Esophagus muscularis mucosa (tissue), 4 donors: ENCODE measurements at regions not wholly inside any gene's neighbourhood (a gene's known extent, or its start where the extent isn't known, plus 50 kb on each side); places are given as distances from the start of the nearest gene placed in this dataset.

Experiments used
- DNase-seq: peaks from one replicate; pipeline ENCODE4 v3.0.0-alpha.2; 2017; ENCODE audit errors: extremely low spot score
- H3K27ac ChIP-seq, 4 donors: fragments of 200-600 bp; sonication (generic); replicated peaks in 1 of 4; 1 replicate in 3 of 4; 2 replicates in 1 of 4; pipeline ENCODE4 v1.5.1; 2016 to 2019; ENCODE audit warnings: mild to moderate bottlenecking in 1 of 4
- H3K27me3 ChIP-seq, 4 donors: fragments of 200-600 bp; sonication (generic); one replicate each; pipeline versions ENCODE4 v1.5.1 to v1.6.0; 2016 to 2019
- H3K36me3 ChIP-seq, 4 donors: fragments of 200-600 bp; sonication (generic); one replicate each; pipeline ENCODE4 v1.5.1; 2016 to 2019
- H3K4me1 ChIP-seq, 4 donors: fragments of 200-600 bp; sonication (generic); one replicate each; pipeline ENCODE4 v1.5.1; 2016 to 2019
- H3K4me3 ChIP-seq, 4 donors: fragments of 200-600 bp; sonication (generic); 1 replicate in 2 of 4; 2 replicates in 2 of 4; pipeline ENCODE4 v1.5.1; 2016 to 2019; ENCODE audit warnings: mild to moderate bottlenecking in 4 of 4, moderate library complexity in 1 of 4
- H3K9me3 ChIP-seq, 4 donors: fragments of 200-600 bp; sonication (generic); 1 replicate in 3 of 4; 2 replicates in 1 of 4; pipeline ENCODE4 v1.5.1; 2016 to 2019
- EP300 ChIP-seq: sonication (generic); formaldehyde crosslinking; IDR thresholded peaks from one replicate; pipeline ENCODE4 v1.6.1; 2017; ENCODE audit warnings: antibody characterized with exemption
- POLR2A ChIP-seq: fragments of 450-650 bp; IDR thresholded peaks from one replicate; pipeline ENCODE4 v1.6.1; 2017; ENCODE audit warnings: antibody characterized with exemption, moderate library complexity, mild to moderate bottlenecking, low read depth
- POLR2AphosphoS5 ChIP-seq, 2 donors: sonication (generic); formaldehyde crosslinking; IDR thresholded peaks; one replicate each; pipeline ENCODE4 v1.6.1; 2017; ENCODE audit warnings: antibody characterized with exemption in 2 of 2
- whole genome bisulfite sequencing: methylation state at CpG from one replicate; pipeline ENCODE4 v1.1.5; 2018; 5-methylcytosine and 5-hydroxymethylcytosine counted together
- intact Hi-C: fragments of 100-400 bp; cut with DNase I; formaldehyde crosslinking; loops from one replicate; pipeline ENCODE4 v1.15.1; 2023
- TF ChIP-seq, protein P1 (sequence below), 3 experiments: fragments of 200-600 bp in 2 of 3; fragments of 450-650 bp in 1 of 3; sonication (generic) in 2 of 3; IDR thresholded peaks; one replicate each; pipeline ENCODE4 v1.5.1; 2017 to 2019; ENCODE audit warnings: antibody characterized with exemption in 3 of 3, mild to moderate bottlenecking in 2 of 3, moderate library complexity in 1 of 3

DNA sequence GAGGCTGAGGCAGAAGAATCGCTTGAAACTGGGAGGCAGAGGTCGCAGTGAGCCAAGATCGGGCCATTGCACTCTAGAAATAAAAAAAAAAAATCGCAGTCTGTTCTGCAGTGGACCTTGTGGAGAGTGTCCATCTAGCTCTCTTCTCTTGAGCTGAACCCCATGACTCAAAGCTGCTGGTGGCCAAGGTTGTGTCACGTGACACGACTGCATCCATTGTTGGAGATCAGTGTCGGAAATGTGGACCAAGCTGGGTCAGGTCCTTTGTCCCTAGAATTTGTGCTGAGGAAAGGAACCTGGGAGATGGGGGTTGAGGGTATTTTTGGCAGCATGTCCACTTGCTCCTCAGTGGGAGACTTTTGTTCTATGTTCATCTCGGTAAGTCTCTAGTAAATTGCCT, 564.8 kb upstream of the CDH4 start:
- no peaks in the 10 kb centered on the region for H3K36me3 ChIP-seq
- intact Hi-C loops: no loop called here
- no peaks in the 10 kb centered on the region for H3K27me3 ChIP-seq
- H3K4me1 ChIP-seq: no peaks in the 10 kb centered on the region
- H3K27ac ChIP-seq: no peak overlapping the region
- 89% methylated on average over 8 of the region's 8 CpGs for WGBS
- H3K4me3 ChIP-seq: no peak overlapping the region
- DNase-seq: no peak
- TF ChIP-seq POLR2AphosphoS5 (IDR thresholded peaks at IDR 0.05) (no peak), EP300 (no peak), POLR2A (no peak)
- TF ChIP-seq, protein P1, sequence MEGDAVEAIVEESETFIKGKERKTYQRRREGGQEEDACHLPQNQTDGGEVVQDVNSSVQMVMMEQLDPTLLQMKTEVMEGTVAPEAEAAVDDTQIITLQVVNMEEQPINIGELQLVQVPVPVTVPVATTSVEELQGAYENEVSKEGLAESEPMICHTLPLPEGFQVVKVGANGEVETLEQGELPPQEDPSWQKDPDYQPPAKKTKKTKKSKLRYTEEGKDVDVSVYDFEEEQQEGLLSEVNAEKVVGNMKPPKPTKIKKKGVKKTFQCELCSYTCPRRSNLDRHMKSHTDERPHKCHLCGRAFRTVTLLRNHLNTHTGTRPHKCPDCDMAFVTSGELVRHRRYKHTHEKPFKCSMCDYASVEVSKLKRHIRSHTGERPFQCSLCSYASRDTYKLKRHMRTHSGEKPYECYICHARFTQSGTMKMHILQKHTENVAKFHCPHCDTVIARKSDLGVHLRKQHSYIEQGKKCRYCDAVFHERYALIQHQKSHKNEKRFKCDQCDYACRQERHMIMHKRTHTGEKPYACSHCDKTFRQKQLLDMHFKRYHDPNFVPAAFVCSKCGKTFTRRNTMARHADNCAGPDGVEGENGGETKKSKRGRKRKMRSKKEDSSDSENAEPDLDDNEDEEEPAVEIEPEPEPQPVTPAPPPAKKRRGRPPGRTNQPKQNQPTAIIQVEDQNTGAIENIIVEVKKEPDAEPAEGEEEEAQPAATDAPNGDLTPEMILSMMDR (IDR thresholded peaks at IDR 0.05): no peak
- no peaks in the 10 kb centered on the region for H3K9me3 ChIP-seq

DNA sequence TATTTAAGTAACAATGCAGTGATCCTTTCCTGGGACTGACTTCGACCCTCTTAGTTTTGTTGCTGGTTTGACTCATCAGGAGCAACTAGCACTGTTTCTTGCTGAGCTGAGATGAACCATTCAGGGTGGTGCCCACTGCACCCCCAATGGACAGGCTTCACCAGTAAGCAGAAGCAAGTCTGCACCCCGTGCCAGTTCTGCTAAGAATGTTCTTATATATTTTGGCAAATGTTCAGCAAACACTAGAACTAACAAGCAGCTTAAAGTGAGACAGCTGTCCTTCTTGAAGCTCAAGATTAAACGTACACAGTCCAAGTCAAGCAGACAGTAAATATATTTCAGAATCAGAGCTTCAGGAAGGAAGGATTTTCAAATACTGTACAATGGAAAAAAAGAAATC, 561.3 kb upstream of the CDH4 start:
- Histone ChIP-seq H3K9me3 (no peaks in the 10 kb centered on the region), H3K27me3 (no peaks in the 10 kb centered on the region), H3K4me3 (no peak overlapping the region), H3K27ac (no peak overlapping the region), H3K36me3 (no peaks in the 10 kb centered on the region), H3K4me1 (no peaks in the 10 kb centered on the region)
- 62% methylated on average over 3 of the region's 3 CpGs for WGBS
- TF ChIP-seq, protein P1 (IDR thresholded peaks at IDR 0.05): no peak
- TF ChIP-seq POLR2A: no peak
- TF ChIP-seq POLR2AphosphoS5 (IDR thresholded peaks at IDR 0.05): no peak
- TF ChIP-seq EP300: no peak
- no peak for DNase-seq
- intact Hi-C loops: no loop called here

DNA sequence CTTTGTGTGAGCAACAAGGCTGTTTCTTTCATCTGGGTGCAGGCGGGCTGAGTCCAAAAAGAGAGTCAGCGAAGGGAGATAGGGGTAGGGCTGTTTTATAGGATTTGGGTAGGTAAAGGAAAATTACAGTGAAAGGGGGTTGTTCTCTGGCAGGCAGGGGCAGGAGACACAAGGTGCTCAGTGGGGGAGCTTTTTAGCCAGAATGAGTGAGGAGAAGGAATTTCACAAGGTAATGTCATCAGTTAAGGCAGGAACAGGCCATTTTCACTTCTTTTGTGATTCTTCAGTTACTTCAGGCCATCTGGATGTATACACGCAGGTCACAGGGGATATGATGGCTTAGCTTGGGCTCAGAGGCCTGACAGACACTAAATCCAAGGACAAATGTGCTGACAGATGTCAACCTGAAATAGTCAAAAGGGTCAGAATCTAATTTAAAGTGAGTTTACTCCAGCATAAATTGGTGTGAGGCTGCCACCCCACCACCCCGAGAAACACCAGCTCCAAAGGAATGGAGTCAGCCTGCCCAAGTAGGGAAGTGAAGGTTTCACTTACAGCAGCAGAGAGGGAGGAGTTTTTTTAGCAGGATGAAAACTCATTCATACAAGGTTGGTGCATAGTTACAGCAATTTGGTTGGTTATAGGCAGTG, 560.0 kb upstream of the CDH4 start:
- no peaks in the 10 kb centered on the region for H3K4me1 ChIP-seq
- TF ChIP-seq POLR2A (no peak), POLR2AphosphoS5 (IDR thresholded peaks at IDR 0.05) (no peak), EP300 (no peak)
- TF ChIP-seq, protein P1 (IDR thresholded peaks at IDR 0.05): no peak
- no peak overlapping the region for H3K27ac ChIP-seq
- H3K4me3 ChIP-seq: no peak overlapping the region
- H3K36me3 ChIP-seq: no peaks in the 10 kb centered on the region
- intact Hi-C loops: no loop called here
- no peak for DNase-seq
- 65% methylated on average over 4 of the region's 4 CpGs for WGBS
- H3K9me3 ChIP-seq: no peaks in the 10 kb centered on the region
- H3K27me3 ChIP-seq: no peaks in the 10 kb centered on the region

DNA sequence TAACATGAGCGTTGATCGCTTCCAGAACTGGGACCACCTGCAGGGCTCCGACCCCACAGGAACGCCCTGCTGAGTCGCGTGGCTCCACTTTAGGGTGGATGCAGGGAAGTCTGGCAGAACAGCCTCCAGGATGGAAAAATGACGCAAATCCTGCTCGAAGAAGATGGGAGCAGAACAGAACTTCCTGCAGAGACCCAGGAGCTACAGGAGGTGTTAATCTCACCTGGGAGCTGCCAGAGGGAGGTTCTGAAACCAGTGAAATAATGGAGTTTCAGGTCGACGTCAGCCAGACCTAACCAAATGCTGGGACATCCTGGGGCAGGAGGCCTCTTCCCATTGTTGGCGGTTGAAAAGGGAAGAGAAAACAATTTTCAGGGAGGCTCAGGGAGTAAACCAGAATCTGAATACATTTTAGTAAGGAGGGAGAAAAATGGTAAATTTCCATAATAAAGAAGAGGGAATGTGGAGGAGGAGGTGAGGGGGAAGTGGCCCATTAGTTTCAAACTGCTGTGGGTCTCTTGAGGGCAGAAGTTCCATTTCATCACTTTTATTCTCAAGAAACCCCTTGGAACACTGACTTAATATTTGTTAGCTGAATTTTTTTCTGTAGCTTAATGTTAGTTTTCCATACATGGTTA, 558.4 kb upstream of the CDH4 start:
- DNase-seq: no peak
- 54% methylated on average over 11 of the region's 11 CpGs for WGBS
- H3K27me3 ChIP-seq: no peaks in the 10 kb centered on the region
- H3K9me3 ChIP-seq: no peaks in the 10 kb centered on the region
- intact Hi-C loops: no loop called here
- H3K27ac ChIP-seq: no peak overlapping the region
- no peak overlapping the region for H3K4me3 ChIP-seq
- H3K36me3 ChIP-seq: no peaks in the 10 kb centered on the region
- TF ChIP-seq, protein P1 (IDR thresholded peaks at IDR 0.05): no peak
- no peaks in the 10 kb centered on the region for H3K4me1 ChIP-seq

DNA sequence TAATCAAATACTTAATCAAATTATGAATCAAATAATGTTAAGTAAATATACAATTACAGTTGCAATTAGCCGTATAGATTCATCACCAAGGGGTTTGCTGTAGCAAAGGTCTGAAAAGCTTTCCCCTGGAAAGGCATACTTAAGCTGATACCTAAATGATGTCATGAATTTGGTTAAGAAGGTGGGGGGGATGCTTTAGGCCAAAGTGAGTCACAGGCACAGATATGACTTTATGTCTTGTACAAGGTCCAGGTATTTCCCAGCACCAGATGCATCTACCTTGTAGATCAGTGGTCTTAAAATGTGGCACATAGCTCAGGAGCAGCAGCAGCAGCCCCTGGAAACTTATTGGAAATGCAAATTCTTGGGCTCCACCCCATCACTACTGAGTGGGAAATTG, 557.3 kb upstream of the CDH4 start:
- intact Hi-C loops: no loop called here
- TF ChIP-seq POLR2A (no peak), POLR2AphosphoS5 (IDR thresholded peaks at IDR 0.05) (no peak), EP300 (no peak)
- TF ChIP-seq, protein P1 (IDR thresholded peaks at IDR 0.05): no peak
- H3K27me3 ChIP-seq: no peaks in the 10 kb centered on the region
- H3K36me3 ChIP-seq: no peaks in the 10 kb centered on the region
- H3K4me1 ChIP-seq: no peaks in the 10 kb centered on the region
- DNase-seq: no peak
- 90% methylated on average over 1 of the region's 1 CpG for WGBS
- no peak overlapping the region for H3K27ac ChIP-seq
- no peak overlapping the region for H3K4me3 ChIP-seq
- H3K9me3 ChIP-seq: no peaks in the 10 kb centered on the region
